Left colon (tissue), 2 donors: ENCODE measurements at regions not wholly inside any gene's neighbourhood (a gene's known extent, or its start where the extent isn't known, plus 50 kb on each side); places are given as distances from the start of the nearest gene placed in this dataset.

Source experiments
- ATAC-seq: fragments of 200-7000 bp; cut with Tn5 transposase; one replicate; pipeline ENCODE4 v1.9.1; 2020; ENCODE audit warnings: mild to moderate bottlenecking, moderate library complexity
- DNase-seq, 2 donors: peaks; one replicate each; pipeline ENCODE4 v3.0.0-alpha.2; 2020
- intact Hi-C, 2 donors: fragments of 100-400 bp; cut with DNase I in 1 of 2; cut with micrococcal nuclease in 1 of 2; formaldehyde crosslinking; loops; one replicate each; pipeline versions ENCODE4 v1.11.2 to v1.14.0; 2022; cut with DNase I, micrococcal nuclease
- donor health status: DM: no; HTN: no; CAD: no.
- donor health status: DM: yes; HTN: yes; CAD: no.

DNA sequence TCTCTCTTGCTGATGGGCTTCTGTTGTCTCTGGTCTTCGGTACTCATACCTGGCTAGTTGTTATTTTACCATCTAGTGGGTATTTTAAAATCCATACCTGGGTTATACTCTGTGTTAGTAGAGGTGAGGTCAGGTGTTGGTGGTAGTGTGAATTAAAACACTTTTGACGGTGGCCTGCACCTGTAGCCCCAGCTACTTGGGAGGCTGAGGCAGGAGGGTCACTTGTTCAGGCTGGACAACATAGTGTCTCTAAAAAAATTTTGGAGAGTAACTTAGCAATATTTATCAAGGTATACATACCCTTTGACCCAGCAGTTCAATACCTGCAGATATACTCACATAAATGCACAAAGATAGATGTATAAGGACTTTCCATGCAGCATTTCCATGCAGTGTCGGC is 55.4 kb downstream of the GSX1 start:
- ATAC-seq (no peak), DNase-seq (no peak)
- intact Hi-C loops = no loop called here

DNA sequence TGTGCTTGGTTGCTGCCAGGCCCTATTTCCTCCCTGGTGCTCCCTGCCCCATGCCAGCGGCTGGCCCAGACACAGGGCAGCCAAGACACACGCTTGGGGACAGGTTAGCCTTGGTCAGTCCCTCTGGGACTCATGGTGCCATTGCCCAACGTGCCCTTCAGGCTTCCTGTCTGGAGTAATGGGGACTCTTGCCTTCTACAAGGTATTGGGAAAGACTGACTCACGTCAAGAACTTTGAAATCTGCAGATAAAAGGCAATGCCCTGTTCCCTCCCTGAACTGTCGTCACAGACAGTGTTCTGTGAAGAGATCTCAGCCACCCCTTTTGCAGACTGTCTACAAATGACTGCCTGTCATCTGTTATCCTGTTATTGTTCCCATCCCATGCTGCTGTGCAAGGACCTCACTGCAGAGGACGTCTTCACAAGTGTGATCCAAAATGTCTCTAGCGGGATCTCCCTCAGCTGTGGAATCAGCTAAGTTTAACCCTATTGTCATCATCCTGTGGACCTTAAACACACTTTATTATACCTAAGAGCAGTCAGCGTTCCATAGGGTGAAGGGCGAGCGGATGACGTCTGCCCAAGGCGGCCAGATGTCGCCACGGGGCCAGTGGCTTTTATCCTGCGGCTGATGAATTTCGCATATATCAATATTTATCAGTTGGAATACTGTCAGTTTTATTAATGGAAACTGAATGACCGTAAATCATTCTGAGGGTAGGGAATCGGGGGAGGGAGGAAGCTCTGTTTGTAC is 59.0 kb downstream of the GSX1 start:
- no peak for DNase-seq

DNA sequence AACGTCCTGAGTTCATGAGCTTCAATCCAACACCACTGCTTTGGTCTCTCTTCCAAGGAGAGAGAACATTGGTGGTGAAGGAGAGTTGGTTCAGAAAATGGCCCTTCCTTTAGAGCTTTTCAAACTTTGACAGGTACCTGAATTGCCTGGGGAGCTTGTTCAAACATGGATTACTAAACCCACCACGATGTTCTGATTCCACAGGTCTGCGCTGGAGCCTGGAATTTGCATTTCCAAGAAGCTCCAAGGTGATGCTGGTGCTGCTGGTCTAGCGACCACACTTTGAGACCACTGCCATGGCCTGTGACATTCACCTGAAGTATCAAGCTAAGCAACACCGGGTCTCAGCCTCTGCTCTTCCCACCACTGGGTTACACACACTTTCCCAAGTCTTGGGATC is 60.2 kb downstream of the GSX1 start:
- DNase-seq = no peak
- no peak for ATAC-seq
- intact Hi-C loops = no loop called here

More for the DNA sequence above, 59.0 kb downstream of the GSX1 start:
- intact Hi-C loops = no loop called here
- no peak for ATAC-seq

GRCh38 chr13:27853335-27853734 is 61.1 kb downstream of the GSX1 start:
- no peak for DNase-seq
- no peak for ATAC-seq
- intact Hi-C loops = no loop called here

DNA sequence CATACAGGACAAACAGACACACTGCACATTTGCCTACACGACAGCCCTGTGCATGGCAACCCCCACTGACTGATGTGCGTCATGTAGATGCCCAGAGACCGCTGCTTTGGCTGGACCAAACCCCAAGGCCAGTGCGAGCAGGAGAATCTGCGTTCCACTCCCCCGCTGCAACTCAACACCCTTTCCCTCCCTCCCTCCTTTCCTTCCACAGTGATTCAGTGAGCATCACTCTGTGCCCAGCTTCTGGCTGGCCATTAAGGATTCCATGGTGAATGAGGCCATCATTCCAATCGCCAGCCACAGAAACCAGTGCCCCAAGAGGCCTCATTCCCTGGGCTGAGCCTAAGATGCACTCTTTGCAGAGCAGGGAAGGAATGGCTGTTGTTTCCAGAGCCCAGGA is 61.6 kb downstream of the GSX1 start:
- intact Hi-C loops = no loop called here
- ATAC-seq = no peak

GRCh38 chr13:27854606-27855005 is 62.3 kb downstream of the GSX1 start:
- DNase-seq (no peak), ATAC-seq (no peak)
- intact Hi-C loops = no loop called here

More for the DNA sequence above, 61.6 kb downstream of the GSX1 start:
- DNase-seq = no peak

DNA sequence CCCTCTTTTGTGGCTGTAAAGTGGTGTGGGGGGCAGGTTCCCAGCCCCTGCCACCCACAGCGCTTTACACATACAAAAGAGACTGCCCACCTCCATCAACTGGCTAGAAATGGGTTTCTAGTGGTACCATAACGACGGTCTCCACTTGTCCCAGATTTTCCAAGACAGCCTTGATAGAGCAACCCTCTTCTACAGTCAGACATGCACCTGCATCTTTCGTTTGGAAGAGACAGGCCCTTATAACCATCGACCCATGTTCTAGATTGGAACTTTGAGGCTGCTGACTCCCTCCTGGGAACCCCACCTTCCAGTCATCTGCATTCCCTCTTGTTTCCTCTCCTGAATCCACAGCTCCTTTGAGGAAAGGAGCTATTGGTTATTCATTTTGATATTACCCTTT is 63.1 kb downstream of the GSX1 start:
- ATAC-seq (no peak), DNase-seq (no peak)
- intact Hi-C loops = no loop called here

- no peak for DNase-seq
- intact Hi-C loops = no loop called here
- ATAC-seq = peak; percentile 33
These were observed 62.5 kb upstream of the PDX1 start for GRCh38 chr13:27857282-27857681.

- intact Hi-C loops = no loop called here
- DNase-seq (no peak), ATAC-seq (no peak)
These were observed 61.8 kb upstream of the PDX1 start for GRCh38 chr13:27858046-27858445.

- ATAC-seq (no peak), DNase-seq (no peak)
- intact Hi-C loops = no loop called here
These were observed 59.1 kb upstream of the PDX1 start for GRCh38 chr13:27860743-27861142.

- ATAC-seq = no peak
- intact Hi-C loops = no loop called here
- no peak for DNase-seq
These were observed 58.6 kb upstream of the PDX1 start for GRCh38 chr13:27861165-27861564.

- intact Hi-C loops = no loop called here
- no peak for ATAC-seq
- no peak for DNase-seq
These were observed 51.0 kb upstream of the PDX1 start for GRCh38 chr13:27868641-27869435.

DNA sequence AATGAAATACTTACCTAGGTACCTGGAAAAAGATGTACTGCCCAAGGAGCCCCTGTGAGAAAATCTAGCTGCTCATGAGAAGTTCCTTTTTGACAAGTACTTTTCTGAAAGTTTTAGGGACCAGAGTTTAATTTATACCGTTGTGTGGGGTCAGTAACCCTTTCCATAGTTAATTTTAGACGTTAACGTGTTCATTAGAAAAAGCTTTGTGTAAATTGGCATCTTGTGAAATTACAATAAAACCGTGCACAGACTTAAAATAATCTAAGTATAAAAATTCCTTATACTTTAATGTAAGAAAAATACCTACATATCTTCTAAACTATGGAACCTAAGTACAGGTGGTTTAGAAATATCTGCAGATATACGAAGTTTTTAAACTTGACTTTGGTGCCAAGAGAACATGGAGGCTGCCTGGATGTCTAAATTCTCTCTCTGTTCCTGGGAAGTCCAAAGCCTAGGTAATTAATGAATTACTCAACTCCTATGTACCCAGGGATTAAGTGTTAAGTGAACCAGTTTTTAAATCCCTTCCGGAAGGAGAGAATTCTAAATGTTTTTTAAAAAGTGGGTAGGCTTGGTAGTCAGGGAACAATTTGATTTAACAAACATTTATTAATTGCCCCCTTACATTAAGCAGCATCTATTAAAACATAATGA is 50.2 kb upstream of the PDX1 start:
- no peak for ATAC-seq
- intact Hi-C loops = no loop called here

More for the DNA sequence above, 50.2 kb upstream of the PDX1 start:
- DNase-seq = no peak
